ENCODE measurements at regions not wholly inside any gene's neighbourhood (a gene's known extent, or its start where the extent isn't known, plus 50 kb on each side); places are given as distances from the start of the nearest gene placed in this dataset.

- DNase-seq: no peak
Observed at GRCh38 chr22:27655582-27656185, 145.9 kb downstream of the MN1 start.

GRCh38 chr22:27656970-27657369 lies 144.6 kb downstream of the MN1 start:
- DNase-seq: no peak

GRCh38 chr22:27660306-27660705 lies 141.2 kb downstream of the MN1 start:
- DNase-seq: no peak

- no peak for DNase-seq
Observed at GRCh38 chr22:27662359-27663301, 138.9 kb downstream of the MN1 start.

- DNase-seq: no peak
Observed at GRCh38 chr22:27663812-27664211, 137.7 kb downstream of the MN1 start.

GRCh38 chr22:27666272-27666997 lies 135.1 kb downstream of the MN1 start:
- DNase-seq: no peak

- no peak for DNase-seq
Observed at GRCh38 chr22:27667121-27667843, 134.3 kb downstream of the MN1 start.

GRCh38 chr22:27668828-27669797 lies 132.4 kb downstream of the MN1 start:
- no peak for DNase-seq

GRCh38 chr22:27669798-27670599 lies 131.6 kb downstream of the MN1 start:
- no peak for DNase-seq

GRCh38 chr22:27670701-27671412 lies 130.7 kb downstream of the MN1 start:
- DNase-seq: no peak

GRCh38 chr22:27671413-27671935 lies 130.1 kb downstream of the MN1 start:
- no peak for DNase-seq

GRCh38 chr22:27672721-27673418 lies 128.7 kb downstream of the MN1 start:
- no peak for DNase-seq

GRCh38 chr22:27673839-27674238 lies 127.7 kb downstream of the MN1 start:
- DNase-seq: no peak

- DNase-seq: no peak
Observed at GRCh38 chr22:27674261-27674923, 127.2 kb downstream of the MN1 start.

GRCh38 chr22:27676545-27677213 lies 124.9 kb downstream of the MN1 start:
- DNase-seq: no peak

GRCh38 chr22:27677905-27678458 lies 123.6 kb downstream of the MN1 start:
- no peak for DNase-seq

GRCh38 chr22:27679176-27679575 lies 122.4 kb downstream of the MN1 start:
- DNase-seq: no peak

All from T-helper 1 cell (primary cell).